ENCODE measurements at regions not wholly inside any gene's neighbourhood (a gene's known extent, or its start where the extent isn't known, plus 50 kb on each side); places are given as distances from the start of the nearest gene placed in this dataset.

DNA sequence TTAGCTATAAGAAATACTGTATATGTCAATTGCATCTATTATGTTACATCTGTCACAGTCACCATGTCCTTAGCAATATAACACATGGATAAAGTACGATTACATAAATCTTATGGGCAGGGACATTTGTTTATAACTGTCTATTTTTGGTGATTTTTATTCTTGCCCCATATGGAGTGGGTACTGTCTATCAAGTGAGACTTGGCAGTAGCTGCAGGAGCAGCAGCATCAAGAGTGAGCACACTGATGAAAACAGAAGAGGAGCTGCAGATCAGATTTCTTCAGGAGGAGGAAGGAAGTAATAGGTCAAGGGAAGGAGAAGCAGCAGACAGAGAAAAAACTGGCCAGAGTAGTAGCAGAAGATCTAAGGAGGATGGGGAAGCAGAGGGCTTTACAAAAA lies 516.7 kb downstream of the C6orf118 start (continued):
- no peak for TF ChIP-seq NR1H2 (CRISPR knock-in tag; IDR thresholded peaks at IDR 0.05)
- no peak for TF ChIP-seq ZNF707 (CRISPR knock-in tag; conservative IDR thresholded peaks at IDR 0.05)
- no peak for TF ChIP-seq ZC3H8 (IDR thresholded peaks at IDR 0.05)
- TF ChIP-seq FOXP1 (CRISPR knock-in tag; IDR thresholded peaks at IDR 0.05), result no peak
- TF ChIP-seq, protein P1, sequence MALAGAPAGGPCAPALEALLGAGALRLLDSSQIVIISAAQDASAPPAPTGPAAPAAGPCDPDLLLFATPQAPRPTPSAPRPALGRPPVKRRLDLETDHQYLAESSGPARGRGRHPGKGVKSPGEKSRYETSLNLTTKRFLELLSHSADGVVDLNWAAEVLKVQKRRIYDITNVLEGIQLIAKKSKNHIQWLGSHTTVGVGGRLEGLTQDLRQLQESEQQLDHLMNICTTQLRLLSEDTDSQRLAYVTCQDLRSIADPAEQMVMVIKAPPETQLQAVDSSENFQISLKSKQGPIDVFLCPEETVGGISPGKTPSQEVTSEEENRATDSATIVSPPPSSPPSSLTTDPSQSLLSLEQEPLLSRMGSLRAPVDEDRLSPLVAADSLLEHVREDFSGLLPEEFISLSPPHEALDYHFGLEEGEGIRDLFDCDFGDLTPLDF (CRISPR knock-in tag; IDR thresholded peaks at IDR 0.05), result no peak

DNA sequence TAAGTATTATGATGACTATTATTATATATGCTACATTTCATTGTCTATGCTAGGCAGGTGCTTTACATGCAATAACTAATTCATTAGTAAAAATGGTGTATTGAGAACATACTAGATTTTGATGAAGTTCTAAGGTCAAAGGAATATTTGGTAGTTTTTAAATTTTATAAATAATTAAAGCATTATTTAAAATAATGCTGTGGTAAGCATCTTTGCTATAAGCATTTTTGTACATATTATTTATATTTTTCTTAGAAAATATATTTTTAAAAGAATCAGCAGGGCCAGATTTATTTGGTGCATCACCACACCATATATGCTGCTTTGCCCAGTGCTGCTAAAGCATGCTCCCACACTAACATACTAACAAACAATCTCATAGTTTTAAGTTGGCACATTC lies 517.9 kb downstream of the C6orf118 start:
- Histone ChIP-seq H3K9me1 (ENCODE audit: control insufficient read depth, insufficient read depth, low read length) (no peaks in the 10 kb centered on the region), H3K9ac (ENCODE audit: insufficient read depth in 1 of 2, low read depth in 2 of 2, low read length in 2 of 2) (no peak overlapping the region), H3K79me2 (ENCODE audit: control insufficient read depth, insufficient read depth, low read length) (no peaks in the 10 kb centered on the region), H3K9me3 (replicated peaks; ENCODE audit: control insufficient read depth, insufficient read depth, low read depth, low read length) (no peaks in the 10 kb centered on the region), H3K27me3 (ENCODE audit: control insufficient read depth in 2 of 2, insufficient read depth in 2 of 2, low read length in 2 of 2) (no peaks in the 10 kb centered on the region), H3K4me1 (replicated peaks in 1 of 2; ENCODE audit: control insufficient read depth in 2 of 2, insufficient read depth in 2 of 2, low read length in 2 of 2) (no peaks in the 10 kb centered on the region), H2AFZ (ENCODE audit: low read depth, low read length) (no peak overlapping the region), H3K4me3 (no peak overlapping the region), H3K4me2 (ENCODE audit: insufficient read depth, low read length) (no peak overlapping the region), H3K27ac (ENCODE audit: extremely low read depth, low read depth, low read length) (no peak overlapping the region), H4K20me1 (replicated peaks; ENCODE audit: control insufficient read depth, insufficient read depth, low read length) (no peaks in the 10 kb centered on the region), H3K36me3 (ENCODE audit: control insufficient read depth, insufficient read depth, low read length) (no peaks in the 10 kb centered on the region)
- ChIA-PET POLR2A (no interaction called here), CTCF (ENCODE audit: low intra/inter-chr PET ratio) (no interaction called here)
- TF ChIP-seq NFATC3 (IDR thresholded peaks at IDR 0.05), result no peak
- peak; percentile 50; the same call in 1 of the 2 replicates for TF ChIP-seq ZNF316 (IDR thresholded peaks at IDR 0.05)
- ATAC-seq, result no peak
- in situ Hi-C loops (cut with MboI) (no loop called here), intact Hi-C loops (cut with micrococcal nuclease) (no loop called here)
- FAIRE-seq, result no peak
- no TSS peak for BruUV-seq (replicated peaks)
- DNase-seq (ENCODE audit: extremely low read depth in 1 of 4, low spot score in 3 of 4), result no peak

Measured in K562 (cell line).